ENCODE measurements at regions not wholly inside any gene's neighbourhood (a gene's known extent, or its start where the extent isn't known, plus 50 kb on each side); places are given as distances from the start of the nearest gene placed in this dataset.

- no peaks in the 10 kb centered on the region for H3K36me3 ChIP-seq (replicated peaks in 1 of 2)
- DNase-seq: no peak
- H3K4me1 ChIP-seq (replicated peaks in 1 of 2): no peaks in the 10 kb centered on the region
- H3K4me3 ChIP-seq: no peak overlapping the region
- H3K27ac ChIP-seq: no peak overlapping the region
- H3K27me3 ChIP-seq: no peaks in the 10 kb centered on the region
- TF ChIP-seq POLR2A (IDR thresholded peaks at IDR 0.05): no peak
- TF ChIP-seq CTCF (IDR thresholded peaks at IDR 0.05): no peak
- 58 to 100% (median 78%) methylated on average over 1 to 2 of the region's 2 CpGs for WGBS, 4 donors
- intact Hi-C loops (cut with DNase I): no loop called here
- H3K9me3 ChIP-seq (replicated peaks in 1 of 3): no peaks in the 10 kb centered on the region
Measured at GRCh38 chr4:17029964-17030363, 131.5 kb upstream of the LDB2 start.

- Histone ChIP-seq H3K9me3 (replicated peaks in 1 of 3) (no peaks in the 10 kb centered on the region), H3K4me3 (no peak overlapping the region), H3K36me3 (replicated peaks in 1 of 2) (no peaks in the 10 kb centered on the region), H3K27ac (no peak overlapping the region), H3K27me3 (no peaks in the 10 kb centered on the region), H3K4me1 (replicated peaks in 1 of 2) (no peaks in the 10 kb centered on the region)
- WGBS, 4 donors: 66 to 90% (median 73%) methylated on average over 5 to 7 of the region's 7 CpGs
- intact Hi-C loops (cut with DNase I): no loop called here
- no peak for TF ChIP-seq POLR2A (IDR thresholded peaks at IDR 0.05)
- TF ChIP-seq CTCF (IDR thresholded peaks at IDR 0.05): no peak
- DNase-seq: no peak
Measured at GRCh38 chr4:17029432-17029831, 131.0 kb upstream of the LDB2 start.

- Histone ChIP-seq H3K27me3 (no peaks in the 10 kb centered on the region), H3K4me3 (no peak overlapping the region), H3K4me1 (replicated peaks in 1 of 2) (no peaks in the 10 kb centered on the region), H3K36me3 (replicated peaks in 1 of 2) (no peaks in the 10 kb centered on the region), H3K9me3 (replicated peaks in 1 of 3) (no peaks in the 10 kb centered on the region), H3K27ac (no peak overlapping the region)
- intact Hi-C loops (cut with DNase I): no loop called here
- WGBS, 4 donors: 69 to 72% (median 71%) methylated on average over 6 of the region's 6 CpGs
- TF ChIP-seq POLR2A (IDR thresholded peaks at IDR 0.05) (no peak), CTCF (IDR thresholded peaks at IDR 0.05) (no peak)
- peak in 4 of 7 donors; percentile 1 to 20 (median 19) for DNase-seq
Measured at GRCh38 chr4:17027495-17027894, 129.1 kb upstream of the LDB2 start.

DNA sequence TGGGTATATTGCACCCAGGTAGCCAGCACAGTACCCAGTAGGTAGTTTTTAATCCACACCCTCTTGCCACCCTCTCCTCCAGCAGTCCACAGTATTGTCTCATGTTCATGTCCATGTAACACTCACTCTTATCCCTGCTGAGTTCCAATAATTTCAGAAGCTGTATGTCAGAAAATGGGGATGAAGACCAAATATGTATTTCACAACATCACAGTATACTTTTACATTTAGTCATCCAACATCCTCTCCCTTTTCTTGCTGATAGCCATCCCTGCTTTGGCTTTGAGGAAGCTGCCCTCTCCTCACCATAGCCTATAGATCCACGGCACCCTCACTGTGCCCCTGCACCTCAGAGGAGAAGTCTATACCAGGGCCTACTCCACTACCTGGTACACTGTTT lies 126.0 kb upstream of the LDB2 start:
- intact Hi-C loops (cut with DNase I): no loop called here
- DNase-seq: no peak
- Histone ChIP-seq H3K27ac (no peak overlapping the region), H3K9me3 (replicated peaks in 1 of 3) (no peaks in the 10 kb centered on the region), H3K4me3 (no peak overlapping the region), H3K4me1 (replicated peaks in 1 of 2) (no peaks in the 10 kb centered on the region), H3K36me3 (replicated peaks in 1 of 2) (no peaks in the 10 kb centered on the region), H3K27me3 (no peaks in the 10 kb centered on the region)
- TF ChIP-seq POLR2A (IDR thresholded peaks at IDR 0.05) (no peak), CTCF (IDR thresholded peaks at IDR 0.05) (no peak)
- 87 to 100% (median 97%) methylated on average over 1 of the region's 1 CpG for WGBS, 4 donors
